ENCODE measurements at regions not wholly inside any gene's neighbourhood (a gene's known extent, or its start where the extent isn't known, plus 50 kb on each side); places are given as distances from the start of the nearest gene placed in this dataset.

GRCh38 chr2:184498936-184499335 lies 99.4 kb upstream of the ZNF804A start:
- 80% methylated on average over 2 of the region's 2 CpGs for WGBS
- TF ChIP-seq EP300 (IDR thresholded peaks at IDR 0.05) (no peak), POLR2AphosphoS5 (IDR thresholded peaks at IDR 0.05) (no peak), CTCF (IDR thresholded peaks at IDR 0.05) (no peak), POLR2A (IDR thresholded peaks at IDR 0.05) (no peak)
- H3K4me1 ChIP-seq, result no peaks in the 10 kb centered on the region
- no peaks in the 10 kb centered on the region for H3K9me3 ChIP-seq
- H3K4me3 ChIP-seq, result no peak overlapping the region
- DNase-seq (ENCODE audit: low spot score in 2 of 2), result no peak
- no peaks in the 10 kb centered on the region for H3K27me3 ChIP-seq
- H3K36me3 ChIP-seq, result no peaks in the 10 kb centered on the region
- H3K27ac ChIP-seq, result no peak overlapping the region

- Histone ChIP-seq H3K27ac (no peak overlapping the region), H3K4me3 (no peak overlapping the region), H3K27me3 (no peaks in the 10 kb centered on the region), H3K9me3 (no peaks in the 10 kb centered on the region), H3K4me1 (no peaks in the 10 kb centered on the region), H3K36me3 (no peaks in the 10 kb centered on the region)
- DNase-seq (ENCODE audit: low spot score in 2 of 2), result no peak
- TF ChIP-seq POLR2A (IDR thresholded peaks at IDR 0.05), result no peak
- no peak for TF ChIP-seq EP300 (IDR thresholded peaks at IDR 0.05)
- TF ChIP-seq CTCF (IDR thresholded peaks at IDR 0.05), result no peak
- no peak for TF ChIP-seq POLR2AphosphoS5 (IDR thresholded peaks at IDR 0.05)
Measured at GRCh38 chr2:184504252-184504651, 94.1 kb upstream of the ZNF804A start.

GRCh38 chr2:184507254-184507653 lies 91.1 kb upstream of the ZNF804A start:
- no peaks in the 10 kb centered on the region for H3K36me3 ChIP-seq
- no peaks in the 10 kb centered on the region for H3K9me3 ChIP-seq
- TF ChIP-seq CTCF (IDR thresholded peaks at IDR 0.05) (no peak), POLR2AphosphoS5 (IDR thresholded peaks at IDR 0.05) (no peak), EP300 (IDR thresholded peaks at IDR 0.05) (no peak), POLR2A (IDR thresholded peaks at IDR 0.05) (no peak)
- no peaks in the 10 kb centered on the region for H3K27me3 ChIP-seq
- no peaks in the 10 kb centered on the region for H3K4me1 ChIP-seq
- 60% methylated on average over 5 of the region's 5 CpGs for WGBS
- no peak overlapping the region for H3K4me3 ChIP-seq
- no peak for DNase-seq (ENCODE audit: low spot score in 2 of 2)
- H3K27ac ChIP-seq, result no peak overlapping the region

GRCh38 chr2:184517402-184517801 lies 80.9 kb upstream of the ZNF804A start:
- DNase-seq (ENCODE audit: low spot score in 2 of 2), result no peak
- TF ChIP-seq EP300 (IDR thresholded peaks at IDR 0.05) (no peak), POLR2AphosphoS5 (IDR thresholded peaks at IDR 0.05) (no peak), CTCF (IDR thresholded peaks at IDR 0.05) (no peak), POLR2A (IDR thresholded peaks at IDR 0.05) (no peak)
- WGBS, result 84% methylated on average over 1 of the region's 1 CpG
- Histone ChIP-seq H3K4me1 (no peaks in the 10 kb centered on the region), H3K27ac (no peak overlapping the region), H3K4me3 (no peak overlapping the region), H3K36me3 (no peaks in the 10 kb centered on the region), H3K27me3 (no peaks in the 10 kb centered on the region), H3K9me3 (no peaks in the 10 kb centered on the region)

DNA sequence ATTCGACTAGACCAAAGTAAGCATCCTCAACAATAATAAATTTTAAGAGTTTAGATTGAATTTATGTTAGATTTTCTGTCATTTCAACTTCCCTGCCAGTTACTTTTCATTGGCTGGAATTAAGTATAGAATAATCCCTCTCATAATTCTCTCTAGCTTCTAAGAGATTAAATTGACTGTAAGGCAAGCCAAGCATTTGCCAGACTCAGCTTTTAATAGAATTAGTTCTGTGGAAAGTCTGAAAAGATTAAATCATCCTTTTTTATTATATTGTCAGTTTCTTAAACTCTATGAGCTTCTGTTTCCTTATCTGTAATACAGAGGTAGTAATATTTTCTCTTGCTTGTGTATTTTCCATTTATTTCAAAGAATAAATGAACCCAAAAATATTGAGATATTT lies 77.9 kb upstream of the ZNF804A start:
- Histone ChIP-seq H3K36me3 (no peaks in the 10 kb centered on the region), H3K9me3 (peaks cover 6% of the 10 kb centered on the region), H3K4me1 (no peaks in the 10 kb centered on the region), H3K27ac (no peak overlapping the region), H3K4me3 (no peak overlapping the region), H3K27me3 (no peaks in the 10 kb centered on the region)
- no peak for TF ChIP-seq POLR2A (IDR thresholded peaks at IDR 0.05)
- no peak for TF ChIP-seq EP300 (IDR thresholded peaks at IDR 0.05)
- no peak for TF ChIP-seq POLR2AphosphoS5 (IDR thresholded peaks at IDR 0.05)
- no peak for TF ChIP-seq CTCF (IDR thresholded peaks at IDR 0.05)
- no peak for DNase-seq (ENCODE audit: low spot score in 2 of 2)
- 56% methylated on average over 1 of the region's 1 CpG for WGBS

All from suprapubic skin (tissue), 4 donors.